GM12875 (cell line): ENCODE measurements at regions not wholly inside any gene's neighbourhood (a gene's known extent, or its start where the extent isn't known, plus 50 kb on each side); places are given as distances from the start of the nearest gene placed in this dataset.

Source experiments
- H3K4me3 ChIP-seq: one replicate; pipeline ENCODE4 v1.5.1; 2011; ENCODE audit warnings: low read depth, low read length, control low read depth
- TF ChIP-seq, protein P1 (sequence below): IDR thresholded peaks from 2 replicates; pipeline ENCODE4 v1.5.1; 2011; ENCODE audit warnings: low read depth, mild to moderate bottlenecking, control low read depth, inconsistent platforms, low read length, moderate library complexity, borderline replicate concordance; ENCODE audit not compliant: insufficient read depth

DNA sequence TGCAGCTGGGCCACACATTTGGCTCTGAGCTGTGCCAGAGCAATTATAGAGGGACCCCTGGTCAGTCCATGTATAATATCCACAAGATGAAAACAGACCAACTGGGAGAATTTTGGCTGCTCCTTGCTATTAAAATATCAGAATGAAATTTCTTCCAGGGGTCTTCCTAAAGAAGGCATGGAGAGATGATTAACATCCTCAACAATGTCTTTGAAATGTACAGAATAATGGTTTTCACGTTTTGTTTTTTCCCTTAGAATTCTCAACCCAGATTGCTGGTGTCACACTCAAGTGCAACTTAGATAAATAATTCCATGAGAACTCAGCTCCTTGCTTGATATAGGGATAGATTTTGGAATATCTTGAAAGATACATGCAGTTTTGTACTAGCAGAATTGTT lies 148.3 kb upstream of the SLC24A2 start:
- H3K4me3 ChIP-seq, result no peak overlapping the region
- TF ChIP-seq, protein P1, sequence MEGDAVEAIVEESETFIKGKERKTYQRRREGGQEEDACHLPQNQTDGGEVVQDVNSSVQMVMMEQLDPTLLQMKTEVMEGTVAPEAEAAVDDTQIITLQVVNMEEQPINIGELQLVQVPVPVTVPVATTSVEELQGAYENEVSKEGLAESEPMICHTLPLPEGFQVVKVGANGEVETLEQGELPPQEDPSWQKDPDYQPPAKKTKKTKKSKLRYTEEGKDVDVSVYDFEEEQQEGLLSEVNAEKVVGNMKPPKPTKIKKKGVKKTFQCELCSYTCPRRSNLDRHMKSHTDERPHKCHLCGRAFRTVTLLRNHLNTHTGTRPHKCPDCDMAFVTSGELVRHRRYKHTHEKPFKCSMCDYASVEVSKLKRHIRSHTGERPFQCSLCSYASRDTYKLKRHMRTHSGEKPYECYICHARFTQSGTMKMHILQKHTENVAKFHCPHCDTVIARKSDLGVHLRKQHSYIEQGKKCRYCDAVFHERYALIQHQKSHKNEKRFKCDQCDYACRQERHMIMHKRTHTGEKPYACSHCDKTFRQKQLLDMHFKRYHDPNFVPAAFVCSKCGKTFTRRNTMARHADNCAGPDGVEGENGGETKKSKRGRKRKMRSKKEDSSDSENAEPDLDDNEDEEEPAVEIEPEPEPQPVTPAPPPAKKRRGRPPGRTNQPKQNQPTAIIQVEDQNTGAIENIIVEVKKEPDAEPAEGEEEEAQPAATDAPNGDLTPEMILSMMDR, result no peak

DNA sequence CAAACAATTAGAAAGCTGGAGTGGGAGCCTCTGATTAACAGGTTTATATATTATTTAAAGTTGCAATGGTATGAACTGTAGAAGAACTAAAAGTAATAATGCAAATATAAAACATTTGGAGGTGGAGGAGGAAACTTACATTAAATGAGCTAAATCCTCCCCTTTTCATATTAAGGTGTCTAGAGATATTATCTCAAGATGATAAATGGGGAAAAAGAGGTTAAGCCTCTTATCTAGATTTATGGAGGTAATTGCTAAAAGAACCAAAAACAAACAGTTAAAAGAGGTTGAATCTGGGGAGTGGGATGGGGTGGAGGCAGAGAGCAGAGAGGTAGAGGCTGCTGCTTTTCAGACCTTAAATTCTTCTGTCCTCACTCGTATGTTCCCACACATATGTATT lies 147.8 kb upstream of the SLC24A2 start:
- TF ChIP-seq, protein P1, result no peak

DNA sequence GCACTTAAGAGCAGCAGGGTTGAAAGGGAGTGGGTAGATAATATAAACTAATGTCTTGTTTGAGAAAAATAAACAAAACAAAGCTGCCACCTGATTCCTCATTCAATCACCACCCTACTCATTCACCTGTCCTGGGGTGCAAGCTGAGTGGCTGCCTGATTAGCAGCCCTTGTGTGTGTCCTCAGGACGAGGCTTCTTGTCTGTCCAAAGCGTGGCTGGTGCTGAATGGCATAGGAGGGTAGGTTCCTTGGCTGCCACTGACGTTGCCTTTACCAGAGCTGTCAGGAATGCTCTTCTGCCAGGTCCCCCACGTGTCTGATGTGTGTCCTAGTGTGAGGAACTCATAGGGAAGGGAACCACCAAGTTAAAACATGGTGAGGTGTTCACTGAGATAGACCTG lies 146.6 kb upstream of the SLC24A2 start:
- no peak overlapping the region for H3K4me3 ChIP-seq

More for the DNA sequence above, 147.8 kb upstream of the SLC24A2 start:
- H3K4me3 ChIP-seq, result no peak overlapping the region

DNA sequence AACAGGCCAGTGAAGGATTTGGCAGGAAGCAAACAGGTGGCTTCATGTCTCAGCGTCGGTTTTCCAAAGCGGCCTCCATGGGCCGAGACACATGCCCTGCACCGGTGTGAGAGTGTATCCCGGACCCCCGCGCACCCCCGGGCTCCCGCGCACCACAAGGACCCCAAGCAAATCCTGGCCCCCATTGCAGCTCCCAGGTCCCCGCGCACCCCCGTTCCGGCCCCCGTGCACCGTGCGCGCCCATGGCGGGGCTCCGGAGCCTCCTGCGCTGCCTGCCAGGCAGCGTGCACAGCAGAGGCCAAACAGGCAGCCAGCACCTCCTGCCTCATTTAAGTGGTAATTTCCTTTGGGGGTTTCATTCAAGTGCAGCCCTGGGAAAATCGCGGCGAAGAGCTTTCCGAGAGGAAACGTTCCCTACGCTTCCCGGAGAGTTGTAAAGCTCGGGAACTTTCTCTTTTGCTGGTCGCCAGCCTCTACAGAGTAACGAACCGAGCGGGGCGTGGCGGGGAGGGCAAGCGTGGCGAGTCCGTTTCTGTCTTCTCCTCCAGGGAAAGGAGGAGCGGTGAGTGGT lies 145.5 kb upstream of the SLC24A2 start:
- no peak overlapping the region for H3K4me3 ChIP-seq

More for the DNA sequence above, 146.6 kb upstream of the SLC24A2 start:
- TF ChIP-seq, protein P1, result no peak

DNA sequence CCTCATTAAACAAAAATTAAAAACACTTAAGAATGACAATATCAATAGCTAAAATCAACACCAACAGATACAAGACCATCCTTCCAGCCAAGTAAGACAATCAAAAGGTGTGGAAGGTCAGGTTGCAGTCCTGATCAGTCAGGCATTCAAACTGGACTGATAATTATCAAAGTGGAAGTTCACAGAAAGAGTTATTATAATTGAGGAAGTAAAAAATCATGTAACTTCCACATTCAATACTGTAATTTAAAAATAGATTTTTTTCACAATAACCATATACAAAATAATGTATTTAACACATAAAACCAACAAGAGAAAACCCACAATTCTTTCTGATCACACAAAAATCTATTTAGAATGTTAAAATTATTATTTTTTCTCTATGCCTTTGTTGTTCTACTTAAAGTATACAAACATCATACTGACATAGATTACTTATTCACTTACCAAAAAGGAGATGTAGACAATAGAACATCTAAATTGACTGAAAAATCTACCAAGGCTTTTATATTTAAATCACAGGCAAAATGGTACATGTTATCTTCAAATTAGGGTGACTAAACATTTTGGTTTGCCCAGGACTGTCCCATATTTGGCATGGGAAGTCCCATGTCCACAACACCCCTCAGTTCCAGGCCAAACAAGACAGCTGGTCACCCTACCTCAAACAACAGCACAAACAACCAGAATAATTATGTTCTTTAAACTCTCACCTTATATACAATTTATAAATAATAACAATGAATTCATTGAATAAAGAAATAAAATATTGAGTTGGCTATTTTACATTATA lies 142.5 kb upstream of the SLC24A2 start:
- TF ChIP-seq, protein P1, result no peak
- H3K4me3 ChIP-seq, result no peak overlapping the region

More for the DNA sequence above, 145.5 kb upstream of the SLC24A2 start:
- TF ChIP-seq, protein P1, result no peak

DNA sequence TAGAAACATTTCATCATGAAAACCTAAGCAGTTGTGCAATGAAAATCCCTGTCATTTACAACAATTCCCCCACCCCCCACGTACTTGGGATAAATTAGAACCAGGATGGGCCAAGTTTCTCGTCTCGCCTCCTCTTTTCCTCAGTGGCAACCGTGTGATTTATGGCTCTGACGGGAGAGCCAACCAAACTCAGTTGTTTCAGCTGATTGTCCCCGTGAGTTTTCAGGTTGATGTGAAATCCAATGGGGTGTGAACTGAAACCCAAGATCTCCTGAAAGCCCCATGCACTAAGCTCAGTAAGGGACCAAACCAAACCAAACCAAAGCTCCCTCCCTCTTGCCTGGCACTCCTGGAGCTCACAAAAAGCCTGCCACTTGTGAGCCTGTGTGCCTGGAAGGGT lies 138.7 kb upstream of the SLC24A2 start:
- TF ChIP-seq, protein P1, result no peak
- no peak overlapping the region for H3K4me3 ChIP-seq

DNA sequence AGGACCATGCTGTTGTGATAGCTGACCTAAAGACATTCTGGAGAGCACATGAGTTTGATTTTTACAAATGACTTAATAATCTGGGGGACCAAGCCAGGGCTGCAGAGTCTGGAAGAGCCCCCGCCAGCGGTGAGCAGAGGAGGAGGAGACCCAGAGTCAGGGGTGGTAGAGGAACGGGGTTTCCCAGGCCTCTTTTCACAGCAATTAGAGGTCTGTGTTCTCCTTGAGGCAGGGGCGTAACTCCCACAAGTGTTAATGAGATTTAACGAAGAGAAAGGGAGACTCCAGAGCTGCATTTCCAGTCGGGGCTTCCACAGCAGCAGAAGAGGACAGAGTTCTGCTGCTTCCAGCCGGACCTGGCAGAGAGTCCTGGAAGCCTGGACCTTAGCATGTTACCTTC lies 137.9 kb upstream of the SLC24A2 start:
- no peak overlapping the region for H3K4me3 ChIP-seq
- TF ChIP-seq, protein P1, result no peak
